ENCODE measurements at regions not wholly inside any gene's neighbourhood (a gene's known extent, or its start where the extent isn't known, plus 50 kb on each side); places are given as distances from the start of the nearest gene placed in this dataset.
"Not testable (repeated sequence)": the region's sequence is repeated elsewhere in the genome, so short reads cannot be mapped to it uniquely, and the experiment has no call there.

GRCh38 chr21:28126521-28127174 lies 866.0 kb downstream of the LTN1 start:
- DNase-seq (ENCODE audit: low spot score), result no peak
- no peaks in the 10 kb centered on the region for H3K4me1 ChIP-seq
- H3K4me3 ChIP-seq, result no peak overlapping the region
- H3K27me3 ChIP-seq, result no peaks in the 10 kb centered on the region
- H3K9me3 ChIP-seq, result peaks cover 0 to 5% of the 10 kb centered on the region in 2 donors
- no peak for TF ChIP-seq CTCF (IDR thresholded peaks at IDR 0.05)
- no peaks in the 10 kb centered on the region for H3K36me3 ChIP-seq
- no peak overlapping the region for H3K27ac ChIP-seq

- H3K27ac ChIP-seq, result no peak overlapping the region
- no peaks in the 10 kb centered on the region for H3K36me3 ChIP-seq
- no peaks in the 10 kb centered on the region for H3K9me3 ChIP-seq
- no peaks in the 10 kb centered on the region for H3K27me3 ChIP-seq
- no peak for TF ChIP-seq CTCF (IDR thresholded peaks at IDR 0.05)
- H3K4me3 ChIP-seq, result no peak overlapping the region
- no peak for DNase-seq (ENCODE audit: low spot score)
- H3K4me1 ChIP-seq, result no peaks in the 10 kb centered on the region
These were observed 868.1 kb downstream of the LTN1 start for GRCh38 chr21:28124541-28124940.

DNA sequence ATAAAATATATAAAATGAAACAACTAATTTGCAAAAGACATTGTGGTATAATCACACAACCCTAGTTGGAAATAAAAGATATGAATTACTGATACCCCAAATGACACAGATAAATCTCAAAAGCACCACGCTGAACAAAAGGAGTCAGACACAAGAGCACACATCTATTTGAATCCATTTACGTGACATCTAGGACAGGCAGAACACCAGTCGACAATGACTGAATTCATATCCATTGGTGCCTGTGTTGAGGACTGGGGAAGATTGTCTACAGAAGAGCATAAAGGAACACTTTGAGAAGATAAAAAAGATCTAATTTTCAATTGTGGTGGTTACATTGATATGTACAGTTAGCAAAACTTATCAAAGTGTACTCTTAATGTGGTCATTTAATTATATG lies 874.1 kb downstream of the LTN1 start:
- no peak for TF ChIP-seq CTCF (IDR thresholded peaks at IDR 0.05)
- Histone ChIP-seq H3K36me3 (no peaks in the 10 kb centered on the region), H3K27me3 (no peaks in the 10 kb centered on the region), H3K4me3 (no peak overlapping the region), H3K4me1 (peaks cover 0 to 6% of the 10 kb centered on the region in 2 donors), H3K9me3 (no peaks in the 10 kb centered on the region), H3K27ac (no peak overlapping the region)
- no peak for DNase-seq (ENCODE audit: low spot score)

DNA sequence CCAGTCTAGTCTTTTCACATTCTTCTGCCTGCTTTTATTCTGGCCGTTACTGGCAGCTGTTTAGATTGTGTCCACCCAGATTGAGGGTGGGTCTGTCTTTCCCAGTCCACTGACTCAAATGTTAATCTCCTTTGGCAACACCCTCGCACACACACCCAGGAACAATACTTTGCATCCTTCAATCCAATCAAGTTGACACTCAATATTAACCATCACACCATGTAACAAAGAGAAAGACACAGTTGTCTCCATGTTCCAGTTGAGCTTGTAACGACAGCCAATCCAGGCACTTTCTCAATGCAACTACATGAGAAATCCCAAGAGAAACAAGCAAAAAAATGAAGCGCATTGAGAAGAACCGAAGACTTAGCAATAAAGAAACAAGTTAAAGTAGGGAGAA lies 877.7 kb downstream of the LTN1 start:
- not testable (repeated sequence) for H3K36me3 ChIP-seq; H3K27ac ChIP-seq; H3K9me3 ChIP-seq; H3K4me3 ChIP-seq; DNase-seq (ENCODE audit: low spot score); H3K27me3 ChIP-seq
- H3K4me1 ChIP-seq, result peaks cover 0 to 21% of the 10 kb centered on the region in 2 donors

GRCh38 chr21:28113718-28114117 lies 879.0 kb downstream of the LTN1 start:
- TF ChIP-seq CTCF (IDR thresholded peaks at IDR 0.05), result no peak
- Histone ChIP-seq H3K4me1 (peaks cover 0 to 20% of the 10 kb centered on the region in 2 donors), H3K36me3 (no peaks in the 10 kb centered on the region), H3K9me3 (no peaks in the 10 kb centered on the region), H3K27me3 (no peaks in the 10 kb centered on the region), H3K4me3 (no peak overlapping the region), H3K27ac (no peak overlapping the region)
- no peak for DNase-seq (ENCODE audit: low spot score)

DNA sequence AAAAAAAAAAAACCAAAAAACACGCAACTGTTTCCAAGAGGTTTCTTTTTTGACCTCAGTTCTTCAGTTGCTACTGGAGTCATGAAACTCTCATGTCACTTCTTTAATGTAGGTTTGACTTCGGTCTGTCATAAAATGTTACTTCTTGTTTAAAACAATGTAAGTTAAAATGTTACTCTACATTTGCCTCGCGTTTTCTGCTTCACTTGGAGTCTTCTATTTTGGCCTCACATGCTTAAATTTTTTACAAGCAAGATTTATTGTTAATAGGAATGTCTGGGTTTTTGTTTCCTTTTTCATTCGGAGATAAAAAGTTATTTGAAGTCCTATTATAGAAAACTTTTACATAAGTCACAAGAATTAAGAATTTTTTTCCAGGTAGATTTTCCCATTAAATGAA lies 880.2 kb downstream of the LTN1 start:
- no peak for DNase-seq (ENCODE audit: low spot score)
- no peaks in the 10 kb centered on the region for H3K36me3 ChIP-seq
- no peak for TF ChIP-seq CTCF (IDR thresholded peaks at IDR 0.05)
- no peak overlapping the region for H3K4me3 ChIP-seq
- H3K9me3 ChIP-seq, result no peaks in the 10 kb centered on the region
- peaks cover 0 to 15% of the 10 kb centered on the region in 2 donors for H3K4me1 ChIP-seq
- H3K27me3 ChIP-seq, result no peaks in the 10 kb centered on the region
- H3K27ac ChIP-seq, result no peak overlapping the region
